HepG2 (cell line): ENCODE measurements at regions not wholly inside any gene's neighbourhood (a gene's known extent, or its start where the extent isn't known, plus 50 kb on each side); places are given as distances from the start of the nearest gene placed in this dataset.

ENCODE experiments used
- ATAC-seq: fragments of 200-7000 bp; cut with Tn5 transposase; 3 replicates; pipeline ENCODE4 v1.9.1; 2020; ENCODE audit warnings: mild to moderate bottlenecking, moderate library complexity
- BruUV-seq: library from RNA; stranded (reverse); fragments of 400-500 nt; replicated peaks from 2 replicates; lab custom pipeline; 2021; lab: Mats Ljungman, UMichigan
- CTCF ChIA-PET: fragments of 300-600 bp; formaldehyde crosslinking; extraction: SDS; loops from one replicate; lab custom pipeline; 2021; ENCODE audit warnings: low total read pairs, inconsistent platforms, low intra/inter-chr PET ratio; lab: Yijun Ruan, JAX
- POLR2A ChIA-PET: fragments of 350-600 bp; sonication (Branson Sonifier 250); formaldehyde crosslinking; loops from one replicate; lab custom pipeline; 2020; ENCODE audit warnings: antibody characterized with exemption, inconsistent platforms; lab: Yijun Ruan, JAX
- DNase-seq: peaks from one replicate; pipeline ENCODE4 v3.0.0-alpha.2; 2015; ENCODE audit warnings: low spot score
- FAIRE-seq: peaks from 3 replicates; lab custom pipeline; 2011; peaks lifted over from hg19 to GRCh38; lab: Jason Lieb, UNC
- H2AFZ ChIP-seq: one replicate; pipeline ENCODE4 v1.6.1; 2011; ENCODE audit warnings: low read length, inconsistent platforms
- H3K27ac ChIP-seq: fragments of 300-600 bp; 3 replicates; pipeline ENCODE4 v1.8.0; 2011; ENCODE audit warnings: mixed run types, mild to moderate bottlenecking, mixed read lengths, low read length, inconsistent platforms; ENCODE audit not compliant: insufficient read depth; ENCODE audit errors: extremely low read length
- H3K27me3 ChIP-seq, 2 experiments: fragments of 200-600 bp in 1 of 2; 2 replicates in 1 of 2; 3 replicates in 1 of 2; pipeline versions ENCODE4 v1.6.0 to v1.8.0; 2011; ENCODE audit warnings: low read length in 2 of 2, mild to moderate bottlenecking in 2 of 2, moderate library complexity in 2 of 2, inconsistent platforms in 1 of 2; ENCODE audit not compliant: insufficient read depth in 2 of 2, control insufficient read depth in 1 of 2
- H3K36me3 ChIP-seq, 2 experiments: fragments of 200-600 bp in 1 of 2; replicated peaks in 1 of 2; 2 replicates in 1 of 2; 3 replicates in 1 of 2; pipeline versions ENCODE4 v1.5.1 to v1.8.0; 2011; ENCODE audit warnings: low read length in 2 of 2, inconsistent platforms in 1 of 2; ENCODE audit not compliant: insufficient read depth in 2 of 2, control insufficient read depth in 1 of 2
- H3K4me1 ChIP-seq: 2 replicates; pipeline ENCODE4 v1.5.1; 2012; ENCODE audit warnings: low read length, inconsistent platforms; ENCODE audit not compliant: insufficient read depth
- H3K4me2 ChIP-seq: 2 replicates; pipeline ENCODE4 v1.6.0; 2011; ENCODE audit warnings: low read depth, low read length, inconsistent platforms
- H3K4me3 ChIP-seq, 3 experiments: fragments of 200-600 bp in 1 of 3; sonication (generic), shearing (Covaris generic) in 1 of 3; replicated peaks in 1 of 3; 2 replicates each; pipeline ENCODE4 v1.5.1; 2011 to 2016; ENCODE audit warnings: low read length in 3 of 3, inconsistent platforms in 2 of 3, low read depth in 2 of 3, mild to moderate bottlenecking in 2 of 3, control low read depth in 1 of 3, mixed read lengths in 1 of 3; ENCODE audit not compliant: insufficient read depth in 1 of 3
- H3K79me2 ChIP-seq: one replicate; pipeline ENCODE4 v1.6.1; 2011; ENCODE audit warnings: low read length, inconsistent platforms; ENCODE audit not compliant: insufficient read depth
- H3K9ac ChIP-seq: 2 replicates; pipeline ENCODE4 v1.6.0; 2011; ENCODE audit warnings: mild to moderate bottlenecking, low read depth, low read length, inconsistent platforms; ENCODE audit not compliant: insufficient read depth
- H3K9me3 ChIP-seq: 2 replicates; pipeline ENCODE4 v1.5.1; 2012; ENCODE audit warnings: mild to moderate bottlenecking, low read length
- H4K20me1 ChIP-seq: 2 replicates; pipeline ENCODE4 v1.6.0; 2011; ENCODE audit warnings: inconsistent platforms, mild to moderate bottlenecking, low read length, moderate library complexity; ENCODE audit not compliant: insufficient read depth
- BORCS8-MEF2B ChIP-seq: sonication (generic); formaldehyde crosslinking; IDR thresholded peaks from 2 replicates; pipeline ENCODE4 v1.8.0; 2022; ENCODE audit warnings: mild to moderate bottlenecking, missing genetic modification reagents
- KMT2B ChIP-seq: IDR thresholded peaks from 2 replicates; pipeline ENCODE4 v1.6.1; 2016; ENCODE audit warnings: missing genetic modification reagents, missing compliant biosample characterization
- RFX3 ChIP-seq: IDR thresholded peaks from 2 replicates; pipeline ENCODE4 v1.6.1; 2016; ENCODE audit warnings: missing biosample characterization, missing genetic modification reagents
- RXRA ChIP-seq: sonication (generic); formaldehyde crosslinking; IDR thresholded peaks from 2 replicates; pipeline ENCODE4 v1.5.1; 2020; ENCODE audit warnings: missing genetic modification reagents
- ZBTB20 ChIP-seq: sonication (generic); formaldehyde crosslinking; IDR thresholded peaks from 2 replicates; pipeline ENCODE4 v1.8.1; 2023; ENCODE audit warnings: missing genetic modification reagents, low read depth, mild to moderate bottlenecking, borderline replicate concordance
- ZBTB3 ChIP-seq: sonication (generic); formaldehyde crosslinking; IDR thresholded peaks from 2 replicates; pipeline ENCODE4 v1.4.0; 2020; ENCODE audit warnings: low read depth, mild to moderate bottlenecking, moderate library complexity, missing genetic modification reagents, borderline replicate concordance
- ZMAT3 ChIP-seq: sonication (generic); formaldehyde crosslinking; conservative IDR thresholded peaks from 2 replicates; pipeline ENCODE4 v1.7.0; 2021; ENCODE audit warnings: missing genetic modification reagents
- ZNF207 ChIP-seq: fragments of 450-650 bp; IDR thresholded peaks from 2 replicates; pipeline ENCODE4 v1.6.1; 2016; ENCODE audit warnings: antibody characterized with exemption, borderline replicate concordance
- ZNF34 ChIP-seq: sonication (generic); formaldehyde crosslinking; IDR thresholded peaks from 2 replicates; pipeline ENCODE4 v1.4.0; 2020; ENCODE audit warnings: mild to moderate bottlenecking, missing genetic modification reagents, borderline replicate concordance
- ZNF354B ChIP-seq: sonication (generic); formaldehyde crosslinking; IDR thresholded peaks from 2 replicates; pipeline ENCODE4 v1.8.0; 2022; ENCODE audit warnings: mild to moderate bottlenecking, missing genetic modification reagents
- ZSCAN29 ChIP-seq: sonication (generic); formaldehyde crosslinking; conservative IDR thresholded peaks from 2 replicates; pipeline ENCODE4 v1.4.0; 2020; ENCODE audit warnings: mild to moderate bottlenecking, missing genetic modification reagents
- WGBS: methylation state at CpG from one replicate; pipeline ENCODE4 v1.1.6; 2017; ENCODE audit warnings: low lambda C conversion rate; 5-methylcytosine and 5-hydroxymethylcytosine counted together
- in situ Hi-C: cut with HindIII; loops from 2 replicates; pipeline ENCODE4 v1.10.0; 2017; ENCODE audit warnings: low pct_unique_long_range_greater_than_20kb; ENCODE audit not compliant: extremely low pct_ligation_motif_present
- intact Hi-C: fragments of 100-400 bp; cut with micrococcal nuclease; formaldehyde crosslinking; loops from one replicate; pipeline ENCODE4 v1.10.0; 2022; ENCODE audit not compliant: unreplicated experiment

- in situ Hi-C loops, result loop anchor here (5.0 kb wide), 1 partner anchor 288 kb away; no protein-coding TSS in a partner anchor
- Histone ChIP-seq H3K27ac (no peak overlapping the region), H2AFZ (no peak overlapping the region)
- TF ChIP-seq ZBTB20, result no peak
- TF ChIP-seq ZNF354B, result no peak
- no peak for TF ChIP-seq KMT2B (CRISPR knock-in tag)
- TF ChIP-seq ZNF34 (CRISPR knock-in tag), result no peak
- no peak for TF ChIP-seq BORCS8-MEF2B (CRISPR knock-in tag)
- no peak for TF ChIP-seq ZMAT3 (CRISPR knock-in tag)
- TF ChIP-seq, all 625 proteins: peak for 0
- BruUV-seq, result no TSS peak
- no peaks in the 10 kb centered on the region for H3K36me3 ChIP-seq
- no peaks in the 10 kb centered on the region for H3K9me3 ChIP-seq
- no peak for DNase-seq
- 0 out of 2 replicates have a peak, but pooled peaks cover 5% of the 10 kb centered on the region for H3K4me1 ChIP-seq
- 79% methylated on average over 2 of the region's 2 CpGs for WGBS
- H3K9ac ChIP-seq, result no peak overlapping the region
- H4K20me1 ChIP-seq, result no peaks in the 10 kb centered on the region
- ATAC-seq, result no peak
- ChIA-PET CTCF (interaction anchor here (4.2 kb wide), 1 partner anchor 274 kb away, joined by 36 read pairs; no protein-coding TSS in a partner anchor), POLR2A (no interaction called here)
- FAIRE-seq, result no peak
- no peak overlapping the region for H3K4me3 ChIP-seq
- H3K79me2 ChIP-seq, result no peaks in the 10 kb centered on the region
- intact Hi-C loops, result loop anchor here (5.0 kb wide), 1 partner anchor 218 kb away; no protein-coding TSS in a partner anchor
- H3K27me3 ChIP-seq, result peaks cover 0 to 28% of the 10 kb centered on the region in 2 experiments; a peak in 3 of 5 replicates
- no peak overlapping the region for H3K4me2 ChIP-seq
Measured at GRCh38 chr6:111995404-111995803, 58.5 kb upstream of the CCN6 start.

- H3K27me3 ChIP-seq, result peaks cover 0 to 30% of the 10 kb centered on the region in 2 experiments; a peak in 3 of 5 replicates
- no peak overlapping the region for H2AFZ ChIP-seq
- no peak overlapping the region for H3K27ac ChIP-seq
- H3K9ac ChIP-seq, result no peak overlapping the region
- no peak for FAIRE-seq
- in situ Hi-C loops, result loop anchor here (5.0 kb wide), 1 partner anchor 289 kb away; no protein-coding TSS in a partner anchor
- no peaks in the 10 kb centered on the region for H3K9me3 ChIP-seq
- no peak overlapping the region for H3K4me2 ChIP-seq
- H3K36me3 ChIP-seq, result no peaks in the 10 kb centered on the region
- H3K4me3 ChIP-seq, result no peak overlapping the region
- ChIA-PET POLR2A (no interaction called here), CTCF (interaction anchor here (1.8 to 4.2 kb wide), 2 partner anchors 275 to 286 kb away, joined by 36 to 42 read pairs; no protein-coding TSS in a partner anchor)
- H3K79me2 ChIP-seq, result no peaks in the 10 kb centered on the region
- DNase-seq, result no peak
- BruUV-seq, result no TSS peak
- no peaks in the 10 kb centered on the region for H4K20me1 ChIP-seq
- H3K4me1 ChIP-seq, result 0 out of 2 replicates have a peak, but pooled peaks cover 5% of the 10 kb centered on the region
- ATAC-seq, result no peak; the same call in 2 of the 3 replicates
- intact Hi-C loops, result loop anchor here (5.0 kb wide), 1 partner anchor 219 kb away; no protein-coding TSS in a partner anchor
- WGBS, result 57% methylated on average over 17 of the region's 17 CpGs
- TF ChIP-seq RXRA (CRISPR knock-in tag) (no peak), ZSCAN29 (CRISPR knock-in tag) (0 out of 2 replicates have a peak, but pooled peaks have one; percentile 7), ZNF207 (no peak), RFX3 (CRISPR knock-in tag) (no peak), ZBTB3 (no peak)
- TF ChIP-seq, all 625 proteins: peak for 1
Measured at GRCh38 chr6:111996144-111996865, 57.6 kb upstream of the CCN6 start.
